Activated CD4-positive, alpha-beta T cell treated with anti-CD3 and anti-CD28 coated beads, Interleukin-2, amount 10 ng/mL, durations not matched to agents 24 days and 14 days (primary cell): ENCODE measurements at regions not wholly inside any gene's neighbourhood (a gene's known extent, or its start where the extent isn't known, plus 50 kb on each side); places are given as distances from the start of the nearest gene placed in this dataset.

Experiments used
- DNase-seq: peaks from one replicate; pipeline ENCODE4 v3.0.0; 2022
- H3K27ac Mint-ChIP-seq: one replicate; pipeline ENCODE4 v1.8.0; 2022; ENCODE audit warnings: mild to moderate bottlenecking, mixed read lengths
- H3K27me3 Mint-ChIP-seq: one replicate; pipeline ENCODE4 v1.8.0; 2022; ENCODE audit warnings: mixed read lengths
- H3K36me3 Mint-ChIP-seq: one replicate; pipeline ENCODE4 v1.8.0; 2022; ENCODE audit warnings: low read depth, mild to moderate bottlenecking, mixed read lengths
- H3K4me1 Mint-ChIP-seq: one replicate; pipeline ENCODE4 v1.8.0; 2021; ENCODE audit warnings: mixed read lengths
- H3K4me3 Mint-ChIP-seq: one replicate; pipeline ENCODE4 v1.8.0; 2022; ENCODE audit warnings: mild to moderate bottlenecking, moderate library complexity, mixed read lengths
- H3K9me3 Mint-ChIP-seq: one replicate; pipeline ENCODE4 v1.8.0; 2021; ENCODE audit warnings: mixed read lengths
- intact Hi-C: fragments of 100-400 bp; cut with micrococcal nuclease; formaldehyde crosslinking; loops from one replicate; pipeline ENCODE4 v1.15.1; 2023

DNA sequence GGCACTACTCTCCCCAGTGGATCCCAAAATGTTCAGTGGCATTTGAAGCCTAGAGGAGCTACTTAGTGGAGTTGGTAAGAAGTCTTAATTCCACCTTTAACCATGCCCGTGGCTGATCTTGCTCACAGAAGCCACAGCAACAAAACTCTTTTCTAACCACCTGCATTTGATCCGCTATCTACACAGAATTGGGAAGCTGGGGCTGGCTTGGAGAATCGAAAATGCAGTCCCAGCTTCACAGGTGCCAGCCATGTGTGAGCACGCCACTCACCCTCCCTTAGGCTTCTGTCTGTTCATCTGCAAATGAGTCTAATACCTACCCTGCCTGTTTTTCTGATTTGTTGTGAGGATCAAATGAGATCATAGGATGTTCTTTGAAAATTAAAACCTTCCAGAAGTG is 182.6 kb downstream of the BCL11A start:
- H3K36me3 Mint-ChIP-seq, result no peaks in the 10 kb centered on the region

DNA sequence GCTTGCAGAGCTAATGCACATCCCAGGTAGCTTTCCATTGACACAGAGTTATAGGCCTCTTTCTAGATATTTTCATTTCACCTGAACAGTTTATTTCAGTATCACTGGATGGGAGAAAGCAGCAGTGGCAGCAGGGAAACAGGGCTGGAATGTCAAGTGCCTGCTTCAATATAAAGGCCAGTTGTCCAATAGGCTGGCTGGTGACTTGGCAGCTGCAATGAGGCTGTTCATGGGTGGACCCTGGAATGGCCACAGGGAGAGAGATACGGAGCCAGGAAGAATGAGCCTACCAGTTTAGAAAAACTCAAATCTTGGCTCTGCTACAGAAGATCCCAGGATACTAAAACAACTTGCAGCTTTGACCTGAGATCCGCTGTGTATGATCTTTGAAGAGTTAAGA is 185.0 kb downstream of the BCL11A start:
- Mint-ChIP-seq H3K4me3 (no peak overlapping the region), H3K9me3 (no peaks in the 10 kb centered on the region), H3K27ac (no peak overlapping the region), H3K36me3 (no peaks in the 10 kb centered on the region), H3K4me1 (no peaks in the 10 kb centered on the region), H3K27me3 (peaks cover 5% of the 10 kb centered on the region)
- no peak for DNase-seq
- intact Hi-C loops, result no loop called here

More for the DNA sequence above, 182.6 kb downstream of the BCL11A start:
- H3K27ac Mint-ChIP-seq, result no peak overlapping the region
- DNase-seq, result no peak
- H3K27me3 Mint-ChIP-seq, result peaks cover 8% of the 10 kb centered on the region
- H3K4me3 Mint-ChIP-seq, result no peak overlapping the region
- H3K4me1 Mint-ChIP-seq, result no peaks in the 10 kb centered on the region
- H3K9me3 Mint-ChIP-seq, result no peaks in the 10 kb centered on the region
- intact Hi-C loops, result no loop called here

DNA sequence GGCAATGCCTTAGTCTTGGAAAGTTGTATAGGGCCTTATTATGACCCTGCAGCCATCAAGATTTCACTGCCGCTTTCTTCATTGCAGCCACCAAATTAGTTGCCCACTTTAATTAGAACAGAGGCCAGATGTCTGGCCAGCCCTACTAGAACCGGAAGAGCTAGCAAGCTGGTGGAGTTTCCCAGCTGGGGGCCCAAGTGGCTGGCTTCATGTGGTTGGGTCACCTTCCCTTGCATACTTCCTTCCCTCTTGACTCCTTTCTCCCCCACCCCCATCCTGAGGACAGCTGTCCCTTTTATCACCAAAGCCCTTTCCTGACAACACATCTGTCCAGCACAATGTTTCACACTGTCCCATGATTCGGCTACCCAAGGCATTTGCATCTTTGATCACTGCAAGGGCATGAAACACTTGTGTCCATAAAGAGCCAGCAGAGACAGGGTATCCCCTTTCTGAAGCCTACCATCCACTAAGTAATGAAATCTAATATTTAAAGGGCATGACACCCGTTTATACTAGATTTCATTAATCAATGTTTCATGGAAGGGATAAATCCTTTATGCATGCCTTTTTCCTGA is 187.2 kb downstream of the BCL11A start:
- no peak for DNase-seq
- Mint-ChIP-seq H3K27ac (no peak overlapping the region), H3K4me3 (no peak overlapping the region), H3K36me3 (no peaks in the 10 kb centered on the region), H3K4me1 (no peaks in the 10 kb centered on the region), H3K9me3 (no peaks in the 10 kb centered on the region), H3K27me3 (no peaks in the 10 kb centered on the region)
- intact Hi-C loops, result no loop called here

DNA sequence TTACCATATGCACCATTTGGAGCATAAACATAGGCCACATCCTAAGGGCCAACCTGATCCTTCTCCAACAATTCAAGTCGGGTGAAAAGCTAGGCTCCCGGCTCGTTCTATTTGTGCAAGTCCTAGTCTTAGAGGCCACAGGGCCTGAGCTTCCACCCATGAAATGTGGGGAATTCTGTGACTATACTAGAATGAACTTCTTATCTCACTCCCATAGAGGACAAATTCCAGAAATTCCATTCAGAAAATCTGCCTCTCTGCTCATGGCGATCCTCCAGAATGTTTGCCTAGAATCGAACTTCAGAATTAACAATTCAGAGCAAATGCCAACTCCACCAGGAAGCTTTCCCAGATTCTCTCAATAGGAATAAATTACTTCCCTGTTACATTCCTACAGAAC is 187.9 kb downstream of the BCL11A start:
- Mint-ChIP-seq H3K4me3 (no peak overlapping the region), H3K27me3 (no peaks in the 10 kb centered on the region), H3K27ac (no peak overlapping the region), H3K4me1 (no peaks in the 10 kb centered on the region), H3K36me3 (no peaks in the 10 kb centered on the region), H3K9me3 (no peaks in the 10 kb centered on the region)
- no peak for DNase-seq
- intact Hi-C loops, result no loop called here

DNA sequence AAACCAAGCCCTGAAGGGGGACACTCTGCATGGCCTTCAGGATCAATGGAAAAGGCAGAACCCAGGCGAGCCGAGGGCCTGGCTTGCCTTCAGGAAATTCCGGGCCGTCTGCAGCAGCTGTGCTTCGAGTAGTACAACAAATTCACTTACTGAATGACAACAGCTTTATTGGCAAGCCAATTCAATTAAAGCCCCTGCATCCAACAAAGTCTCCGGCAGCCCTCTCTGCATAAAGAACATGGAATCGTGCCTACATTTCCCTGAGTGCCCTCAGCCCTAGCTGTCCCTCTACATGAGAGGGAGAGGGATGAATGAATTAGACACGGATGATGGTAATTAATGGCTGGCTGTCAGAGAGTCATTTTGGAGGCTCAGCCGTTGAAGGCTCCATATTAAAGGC is 189.0 kb downstream of the BCL11A start:
- Mint-ChIP-seq H3K9me3 (no peaks in the 10 kb centered on the region), H3K27me3 (no peaks in the 10 kb centered on the region), H3K4me1 (no peaks in the 10 kb centered on the region), H3K27ac (no peak overlapping the region), H3K36me3 (no peaks in the 10 kb centered on the region), H3K4me3 (no peak overlapping the region)
- intact Hi-C loops, result no loop called here
- DNase-seq, result no peak

DNA sequence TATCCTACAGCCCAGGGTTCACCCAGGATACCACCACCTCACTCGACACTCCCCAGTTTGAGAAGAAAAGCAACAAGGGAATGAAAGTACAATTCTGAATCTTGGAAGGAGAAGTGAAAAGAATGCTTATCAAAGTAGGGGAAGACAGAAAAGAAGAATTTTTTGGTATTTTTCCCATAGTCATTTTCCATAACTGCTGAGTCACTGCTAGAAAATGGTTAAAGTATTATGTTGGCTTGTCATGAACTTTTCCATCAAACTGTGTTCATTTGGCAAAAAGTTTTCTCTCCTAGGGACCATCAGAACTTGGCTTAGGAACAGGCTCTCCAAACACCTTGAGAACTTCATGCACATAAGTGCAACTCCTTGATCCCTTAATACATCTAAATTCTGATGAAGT is 192.0 kb downstream of the BCL11A start:
- Mint-ChIP-seq H3K9me3 (no peaks in the 10 kb centered on the region), H3K4me3 (no peak overlapping the region), H3K4me1 (peaks cover 1% of the 10 kb centered on the region), H3K36me3 (no peaks in the 10 kb centered on the region), H3K27me3 (no peaks in the 10 kb centered on the region), H3K27ac (no peak overlapping the region)
- DNase-seq, result no peak
- intact Hi-C loops, result no loop called here

DNA sequence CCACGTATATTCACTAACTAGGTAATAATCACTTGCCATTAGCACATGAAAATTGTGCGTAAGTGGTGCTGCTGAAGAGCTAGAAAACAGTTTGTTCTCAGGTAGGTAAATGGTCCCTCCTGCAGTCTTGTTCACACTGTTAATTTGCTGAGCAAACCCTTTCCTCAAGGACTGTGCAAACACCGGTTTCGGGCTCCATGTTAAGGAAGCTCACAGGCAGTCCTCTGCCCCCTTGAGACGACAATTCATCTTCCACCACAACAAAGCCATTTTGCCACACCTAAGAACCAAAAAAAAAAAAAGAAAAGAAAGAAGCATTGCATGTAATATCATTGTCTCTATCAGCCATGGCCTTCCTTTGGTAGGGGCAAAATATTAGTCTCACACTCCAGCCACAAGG is 193.9 kb downstream of the BCL11A start:
- Mint-ChIP-seq H3K27ac (no peak overlapping the region), H3K36me3 (no peaks in the 10 kb centered on the region), H3K4me3 (no peak overlapping the region), H3K4me1 (peaks cover 10% of the 10 kb centered on the region), H3K27me3 (no peaks in the 10 kb centered on the region), H3K9me3 (no peaks in the 10 kb centered on the region)
- intact Hi-C loops, result no loop called here
- no peak for DNase-seq

DNA sequence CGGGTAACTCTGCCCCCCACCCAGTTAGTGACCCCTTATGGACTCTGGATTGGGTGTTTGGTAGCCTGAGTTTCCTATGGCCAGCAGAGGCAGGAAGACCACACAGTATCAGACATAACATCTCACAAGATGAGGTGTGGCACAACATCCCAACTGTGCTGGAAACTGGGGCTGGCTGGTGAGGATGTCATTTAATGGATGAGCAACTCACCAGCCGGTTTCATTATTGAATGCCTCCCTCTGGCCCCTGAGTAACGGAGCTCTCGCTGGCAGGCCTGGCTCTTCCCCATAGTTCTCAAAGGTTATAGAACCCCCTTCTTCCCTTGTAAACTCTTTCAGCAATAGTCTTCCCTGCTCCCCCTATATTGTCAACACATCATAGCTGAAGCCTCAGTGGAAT is 195.0 kb downstream of the BCL11A start:
- DNase-seq, result no peak
- intact Hi-C loops, result no loop called here
- H3K27me3 Mint-ChIP-seq, result no peaks in the 10 kb centered on the region

DNA sequence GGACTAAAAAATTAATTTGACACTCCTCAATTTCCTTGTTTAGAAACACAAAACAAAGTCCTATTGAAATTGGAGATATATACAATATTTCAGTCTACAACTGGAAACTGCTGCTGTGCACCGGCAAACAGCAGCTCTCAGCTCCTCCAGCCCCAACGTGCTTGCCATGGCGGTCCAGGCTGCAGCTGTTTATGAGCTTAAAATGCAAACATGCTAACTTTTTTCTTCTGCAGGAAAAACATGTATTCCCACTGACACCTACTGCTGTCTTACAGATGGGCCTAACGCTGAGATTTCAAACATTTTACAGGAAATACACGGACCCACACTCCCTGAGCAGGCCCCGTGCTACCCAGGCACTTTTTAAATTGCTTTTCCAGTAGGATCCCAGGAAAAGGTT is 195.5 kb downstream of the BCL11A start:
- H3K4me3 Mint-ChIP-seq, result no peak overlapping the region
- H3K36me3 Mint-ChIP-seq, result no peaks in the 10 kb centered on the region
- intact Hi-C loops, result no loop called here
- H3K4me1 Mint-ChIP-seq, result peaks cover 10% of the 10 kb centered on the region
- no peak overlapping the region for H3K27ac Mint-ChIP-seq
- no peak for DNase-seq
- no peaks in the 10 kb centered on the region for H3K27me3 Mint-ChIP-seq
- no peaks in the 10 kb centered on the region for H3K9me3 Mint-ChIP-seq

More for the DNA sequence above, 195.0 kb downstream of the BCL11A start:
- Mint-ChIP-seq H3K4me3 (no peak overlapping the region), H3K4me1 (peaks cover 10% of the 10 kb centered on the region), H3K36me3 (no peaks in the 10 kb centered on the region), H3K27ac (no peak overlapping the region), H3K9me3 (no peaks in the 10 kb centered on the region)

DNA sequence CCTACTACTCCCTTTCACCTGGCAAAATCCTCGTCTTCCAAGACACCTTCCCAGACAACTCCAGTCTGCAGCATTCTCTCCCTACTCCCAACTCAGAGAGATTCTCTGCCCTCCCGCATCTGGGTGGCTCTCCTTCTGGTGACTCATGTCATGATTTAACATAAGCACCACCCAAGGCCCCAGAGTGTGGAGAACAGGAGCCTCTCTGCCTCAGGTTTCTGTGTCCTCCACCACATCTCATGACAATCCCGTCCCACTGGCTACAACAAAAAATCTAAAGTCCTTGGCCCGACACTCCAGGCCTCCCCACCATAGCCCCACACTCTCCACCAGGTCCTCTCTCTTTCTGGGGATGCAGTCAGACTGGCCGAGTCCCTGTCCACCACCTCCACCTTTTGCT is 197.1 kb downstream of the BCL11A start:
- H3K27ac Mint-ChIP-seq, result peak overlapping the region; percentile 5
- no peaks in the 10 kb centered on the region for H3K36me3 Mint-ChIP-seq
- no peak for DNase-seq
- peaks cover 10% of the 10 kb centered on the region for H3K4me1 Mint-ChIP-seq
- no peaks in the 10 kb centered on the region for H3K9me3 Mint-ChIP-seq
- intact Hi-C loops, result no loop called here
- no peaks in the 10 kb centered on the region for H3K27me3 Mint-ChIP-seq
- H3K4me3 Mint-ChIP-seq, result peak overlapping the region; percentile 27

DNA sequence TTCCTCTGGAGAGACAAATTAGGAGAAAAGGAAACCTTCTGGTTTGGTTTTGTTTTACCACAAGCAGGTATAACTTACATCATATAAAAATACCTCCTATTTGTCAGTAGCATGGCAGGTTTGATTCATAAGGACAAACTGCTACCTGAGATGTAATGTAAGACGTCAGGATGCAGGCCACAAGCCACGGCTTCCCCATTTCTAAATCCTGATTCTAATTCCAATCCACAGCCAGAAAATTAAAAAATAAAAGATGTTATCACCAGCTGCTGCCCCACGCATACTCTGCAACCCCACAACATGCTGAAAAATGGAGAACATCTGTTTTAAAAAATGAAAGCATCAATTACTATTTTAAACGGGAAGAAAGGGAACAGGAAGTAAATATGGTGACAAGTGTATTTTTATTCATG is 197.6 kb downstream of the BCL11A start:
- H3K27me3 Mint-ChIP-seq, result no peaks in the 10 kb centered on the region
- H3K36me3 Mint-ChIP-seq, result no peaks in the 10 kb centered on the region
- DNase-seq, result no peak
- peaks cover 10% of the 10 kb centered on the region for H3K4me1 Mint-ChIP-seq
- H3K9me3 Mint-ChIP-seq, result no peaks in the 10 kb centered on the region
- intact Hi-C loops, result no loop called here
- no peak overlapping the region for H3K4me3 Mint-ChIP-seq
- no peak overlapping the region for H3K27ac Mint-ChIP-seq

DNA sequence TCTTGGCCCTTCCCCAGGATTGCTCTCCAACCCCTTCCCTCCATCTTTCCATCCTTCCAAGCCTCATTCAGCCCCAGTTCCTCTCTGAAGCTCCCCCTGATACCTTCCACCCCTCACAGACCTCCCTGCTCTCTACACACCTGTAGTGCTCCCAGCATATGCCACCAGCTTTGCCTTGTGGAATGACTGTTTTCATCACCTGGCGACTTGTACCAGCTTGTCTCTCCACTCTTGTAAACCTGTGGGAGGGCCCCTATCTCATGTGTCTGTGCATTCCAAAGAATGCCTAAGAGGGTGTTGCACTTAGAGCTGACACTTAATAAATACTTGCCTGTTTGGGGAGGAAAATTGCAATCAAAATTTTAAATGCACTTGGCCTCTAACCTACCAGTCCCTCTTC is 198.7 kb downstream of the BCL11A start:
- Mint-ChIP-seq H3K9me3 (no peaks in the 10 kb centered on the region), H3K4me3 (no peak overlapping the region), H3K4me1 (peaks cover 10% of the 10 kb centered on the region), H3K36me3 (no peaks in the 10 kb centered on the region), H3K27ac (no peak overlapping the region), H3K27me3 (no peaks in the 10 kb centered on the region)
- intact Hi-C loops, result no loop called here
- no peak for DNase-seq

DNA sequence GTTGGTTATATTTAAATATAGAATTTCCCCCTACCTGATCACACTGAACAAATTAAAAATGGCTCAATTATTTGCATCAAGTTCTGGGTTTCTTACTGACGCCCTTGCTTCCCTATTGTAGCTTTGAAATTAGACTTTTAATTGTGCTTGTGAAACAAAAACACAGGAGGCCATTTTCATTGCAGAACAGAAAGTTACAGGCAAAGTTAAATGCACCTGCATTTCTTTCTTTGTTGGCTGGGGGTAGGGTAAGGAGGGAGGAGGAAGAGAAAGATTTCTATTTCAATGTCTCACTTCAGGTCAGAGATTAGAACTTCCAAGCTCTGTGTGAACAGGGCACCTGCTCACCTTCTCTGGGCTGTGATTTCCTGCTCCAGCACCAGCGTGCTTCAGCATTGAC is 199.6 kb downstream of the BCL11A start:
- Mint-ChIP-seq H3K4me3 (no peak overlapping the region), H3K36me3 (no peaks in the 10 kb centered on the region), H3K27me3 (no peaks in the 10 kb centered on the region), H3K9me3 (no peaks in the 10 kb centered on the region), H3K27ac (no peak overlapping the region), H3K4me1 (peaks cover 10% of the 10 kb centered on the region)
- intact Hi-C loops, result no loop called here
- no peak for DNase-seq

DNA sequence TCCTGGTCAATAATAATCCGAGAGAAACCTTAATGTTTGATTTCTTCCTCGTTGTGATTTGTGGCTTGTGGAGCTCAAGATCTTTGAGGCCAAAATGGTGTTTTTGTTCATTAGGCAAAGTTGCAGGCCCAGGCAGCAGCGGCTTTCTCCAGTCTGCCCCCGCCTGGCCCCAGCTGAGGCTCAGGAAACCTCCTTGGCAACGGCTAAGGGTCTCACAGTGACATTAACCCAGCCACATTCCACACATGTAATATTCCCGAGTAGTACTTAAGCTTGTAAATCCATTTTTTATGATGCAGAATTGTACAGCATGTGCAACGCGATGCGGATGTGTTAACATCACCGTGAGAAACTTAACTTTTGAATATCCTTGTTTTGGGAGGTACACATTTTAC is 200.1 kb downstream of the BCL11A start:
- H3K36me3 Mint-ChIP-seq, result no peaks in the 10 kb centered on the region
- intact Hi-C loops, result no loop called here
- peak; percentile 27 for DNase-seq
- H3K4me1 Mint-ChIP-seq, result peaks cover 10% of the 10 kb centered on the region
- H3K27ac Mint-ChIP-seq, result no peak overlapping the region
- no peaks in the 10 kb centered on the region for H3K27me3 Mint-ChIP-seq
- no peaks in the 10 kb centered on the region for H3K9me3 Mint-ChIP-seq
- no peak overlapping the region for H3K4me3 Mint-ChIP-seq
